NCI-H2227 treated with DMSO at 0.1 percent for 48 hours (cell line): ENCODE measurements at regions not wholly inside any gene's neighbourhood (a gene's known extent, or its start where the extent isn't known, plus 50 kb on each side); places are given as distances from the start of the nearest gene placed in this dataset.

Experiments
- DNase-seq: peaks from one replicate; lab custom pipeline; 2025; lab: John Stamatoyannopoulos, UW

- DNase-seq = no peak
These were observed 61.9 kb upstream of the HAAO start for GRCh38 chr2:42854207-42854818.

- DNase-seq = no peak
These were observed 61.3 kb upstream of the HAAO start for GRCh38 chr2:42853549-42854206.

- DNase-seq = no peak
These were observed 60.4 kb upstream of the HAAO start for GRCh38 chr2:42852798-42853197.

- DNase-seq = no peak
These were observed 59.4 kb upstream of the HAAO start for GRCh38 chr2:42851740-42852250.

- no peak for DNase-seq
These were observed 58.8 kb upstream of the HAAO start for GRCh38 chr2:42851186-42851585.

GRCh38 chr2:42850016-42850805 is 57.8 kb upstream of the HAAO start:
- DNase-seq = no peak

GRCh38 chr2:42849311-42849710 is 56.9 kb upstream of the HAAO start:
- no peak for DNase-seq

- no peak for DNase-seq
These were observed 56.4 kb upstream of the HAAO start for GRCh38 chr2:42848726-42849290.

- no peak for DNase-seq
These were observed 55.9 kb upstream of the HAAO start for GRCh38 chr2:42848265-42848664.

- DNase-seq = no peak
These were observed 55.3 kb upstream of the HAAO start for GRCh38 chr2:42847596-42848151.

- no peak for DNase-seq
These were observed 54.7 kb upstream of the HAAO start for GRCh38 chr2:42846932-42847595.

GRCh38 chr2:42846026-42846425 is 53.6 kb upstream of the HAAO start:
- DNase-seq = no peak

- DNase-seq = no peak
These were observed 52.8 kb upstream of the HAAO start for GRCh38 chr2:42844901-42845821.

GRCh38 chr2:42844366-42844765 is 52.0 kb upstream of the HAAO start:
- no peak for DNase-seq

- no peak for DNase-seq
These were observed 51.2 kb upstream of the HAAO start for GRCh38 chr2:42843611-42844010.

GRCh38 chr2:42843131-42843530 is 50.7 kb upstream of the HAAO start:
- no peak for DNase-seq

- DNase-seq = no peak
These were observed 50.1 kb upstream of the HAAO start for GRCh38 chr2:42842466-42842865.
